ENCODE measurements at regions not wholly inside any gene's neighbourhood (a gene's known extent, or its start where the extent isn't known, plus 50 kb on each side); places are given as distances from the start of the nearest gene placed in this dataset.

DNA sequence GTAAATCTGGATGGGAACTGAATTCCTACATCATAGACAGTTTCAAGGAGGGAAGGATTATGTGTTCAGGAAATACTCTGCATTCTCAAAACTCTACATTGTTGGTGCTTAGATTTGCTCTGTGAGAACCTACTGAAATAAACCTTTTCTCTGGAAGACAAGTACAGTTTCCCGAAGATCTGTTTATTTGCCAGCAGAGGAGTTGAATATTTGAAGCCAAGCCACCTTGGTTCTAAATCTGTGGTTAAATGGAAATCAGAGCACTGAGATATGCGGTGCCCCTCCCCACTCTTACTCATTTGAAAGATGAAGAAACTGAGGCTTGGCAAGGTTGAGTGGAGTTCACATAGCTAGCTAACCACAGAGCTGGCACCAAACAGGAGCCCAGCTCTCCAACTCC lies 146.3 kb upstream of the CTAGE1 start:
- TF ChIP-seq EZH2 (IDR thresholded peaks at IDR 0.05) = no peak
- no peak for TF ChIP-seq POLR2AphosphoS5 (IDR thresholded peaks at IDR 0.05; ENCODE audit: borderline replicate concordance, low read depth, low read length)
- no peak for TF ChIP-seq FOXP2 (optimal IDR thresholded peaks at IDR 0.05; ENCODE audit: control extremely low read depth, extremely low read length, insufficient read depth)
